Right lobe of liver (tissue), 6 donors: ENCODE measurements at regions not wholly inside any gene's neighbourhood (a gene's known extent, or its start where the extent isn't known, plus 50 kb on each side); places are given as distances from the start of the nearest gene placed in this dataset.

Experiments used
- ATAC-seq, 4 donors: fragments of 200-7000 bp; cut with Tn5 transposase; one replicate each; pipeline ENCODE4 v1.9.1; 2020; ENCODE audit warnings: mild to moderate bottlenecking in 4 of 4, moderate library complexity in 4 of 4
- DNase-seq, 3 donors: peaks; one replicate each; pipeline ENCODE4 v3.0.0-alpha.2; 2020
- H3K27ac ChIP-seq, 3 donors: fragments of 200-600 bp; one replicate each; pipeline ENCODE4 v1.8.0; 2022
- H3K27me3 ChIP-seq, 2 donors: fragments of 200-600 bp; one replicate each; pipeline ENCODE4 v1.8.0; 2022
- H3K36me3 ChIP-seq, 4 donors: fragments of 200-600 bp; sonication (generic) in 1 of 4; one replicate each; pipeline versions ENCODE4 v1.5.1 to v1.8.0; 2017 to 2022; ENCODE audit warnings: control low read depth in 1 of 4
- H3K4me1 ChIP-seq, 4 donors: fragments of 200-600 bp; sonication (generic) in 1 of 4; one replicate each; pipeline versions ENCODE4 v1.5.1 to v1.8.0; 2017 to 2022; ENCODE audit warnings: control low read depth in 1 of 4
- H3K4me3 ChIP-seq, 3 donors: fragments of 200-600 bp; one replicate each; pipeline ENCODE4 v1.8.0; 2022
- H3K9me3 ChIP-seq, 4 donors: fragments of 200-600 bp; sonication (generic) in 1 of 4; one replicate each; pipeline versions ENCODE4 v1.5.1 to v1.8.0; 2017 to 2022; ENCODE audit warnings: control low read depth in 1 of 4
- CTCF ChIP-seq, 4 donors: fragments of 200-600 bp in 3 of 4; fragments of 450-650 bp in 1 of 4; IDR thresholded peaks; one replicate each; pipeline versions ENCODE4 v1.5.1 to v1.8.0; 2016 to 2022; ENCODE audit warnings: antibody characterized with exemption in 4 of 4, mild to moderate bottlenecking in 2 of 4
- POLR2A ChIP-seq: fragments of 450-650 bp; IDR thresholded peaks from one replicate; pipeline ENCODE4 v1.6.1; 2017; ENCODE audit warnings: antibody characterized with exemption, mild to moderate bottlenecking
- WGBS: methylation state at CpG from one replicate; pipeline ENCODE4 v1.1.6; 2018; ENCODE audit warnings: low coverage, low lambda C conversion rate; ENCODE audit not compliant: insufficient coverage; ENCODE audit errors: missing lambda C conversion rate; 5-methylcytosine and 5-hydroxymethylcytosine counted together
- intact Hi-C, 2 donors: fragments of 100-400 bp; cut with DNase I; formaldehyde crosslinking; loops; one replicate each; pipeline versions ENCODE4 v1.11.2 to v1.14.1; 2022
- donor health status: DM: no; HTN: yes; CAD: no.
- donor health status: DM: no; HTN: no; CAD: no.
- donor health status: DM: no; HTN: no; CAD: no.
- donor health status: DM: no; HTN: yes; CAD: no.
- donor health status: DM: no; HTN: yes; CAD: no.

- Histone ChIP-seq H3K36me3 (no peaks in the 10 kb centered on the region), H3K27me3 (no peaks in the 10 kb centered on the region), H3K4me1 (no peaks in the 10 kb centered on the region), H3K27ac (no peak overlapping the region), H3K9me3 (no peaks in the 10 kb centered on the region), H3K4me3 (no peak overlapping the region)
- no peak for TF ChIP-seq POLR2A
- no peak for TF ChIP-seq CTCF (IDR thresholded peaks at IDR 0.05)
- WGBS = 64% methylated on average over 1 of the region's 2 CpGs
- ATAC-seq = no peak
- intact Hi-C loops = no loop called here
- DNase-seq = no peak
These were observed 130.8 kb upstream of the RAP1B start for GRCh38 chr12:68479896-68480291.

- no peak for TF ChIP-seq POLR2A
- no peak for TF ChIP-seq CTCF (IDR thresholded peaks at IDR 0.05)
- H3K9me3 ChIP-seq = no peaks in the 10 kb centered on the region
- H3K27me3 ChIP-seq = no peaks in the 10 kb centered on the region
- no peak overlapping the region for H3K4me3 ChIP-seq
- no peaks in the 10 kb centered on the region for H3K36me3 ChIP-seq
- H3K27ac ChIP-seq = no peak overlapping the region
- DNase-seq (no peak), ATAC-seq (no peak)
- intact Hi-C loops = no loop called here
- no peaks in the 10 kb centered on the region for H3K4me1 ChIP-seq
These were observed 130.2 kb upstream of the RAP1B start for GRCh38 chr12:68480526-68480925.

GRCh38 chr12:68481181-68481941 lies 129.3 kb upstream of the RAP1B start:
- Histone ChIP-seq H3K4me3 (no peak overlapping the region), H3K4me1 (no peaks in the 10 kb centered on the region), H3K9me3 (no peaks in the 10 kb centered on the region), H3K27ac (no peak overlapping the region), H3K36me3 (no peaks in the 10 kb centered on the region), H3K27me3 (no peaks in the 10 kb centered on the region)
- intact Hi-C loops = no loop called here
- WGBS = 48% methylated on average over 7 of the region's 7 CpGs
- DNase-seq = no peak
- no peak for ATAC-seq
- TF ChIP-seq CTCF (IDR thresholded peaks at IDR 0.05) = no peak
- no peak for TF ChIP-seq POLR2A

- WGBS = 85% methylated on average over 1 of the region's 1 CpG
- no peaks in the 10 kb centered on the region for H3K4me1 ChIP-seq
These were observed 128.7 kb upstream of the RAP1B start for GRCh38 chr12:68482014-68482413.

More at GRCh38 chr12:68482014-68482413, 128.7 kb upstream of the RAP1B start:
- no peaks in the 10 kb centered on the region for H3K9me3 ChIP-seq
- DNase-seq (no peak), ATAC-seq (no peak)
- no peak for TF ChIP-seq CTCF (IDR thresholded peaks at IDR 0.05)
- no peak for TF ChIP-seq POLR2A
- H3K27ac ChIP-seq = no peak overlapping the region
- H3K4me3 ChIP-seq = no peak overlapping the region
- H3K36me3 ChIP-seq = no peaks in the 10 kb centered on the region
- intact Hi-C loops = no loop called here
- H3K27me3 ChIP-seq = no peaks in the 10 kb centered on the region
